Retina (tissue), 1 donor: ENCODE measurements at regions not wholly inside any gene's neighbourhood (a gene's known extent, or its start where the extent isn't known, plus 50 kb on each side); places are given as distances from the start of the nearest gene placed in this dataset.
"Not testable (repeated sequence)": the region's sequence is repeated elsewhere in the genome, so short reads cannot be mapped to it uniquely, and the experiment has no call there.

ENCODE experiments used
- DNase-seq: peaks from one replicate; pipeline ENCODE4 v3.0.0-alpha.2; 2016

DNA sequence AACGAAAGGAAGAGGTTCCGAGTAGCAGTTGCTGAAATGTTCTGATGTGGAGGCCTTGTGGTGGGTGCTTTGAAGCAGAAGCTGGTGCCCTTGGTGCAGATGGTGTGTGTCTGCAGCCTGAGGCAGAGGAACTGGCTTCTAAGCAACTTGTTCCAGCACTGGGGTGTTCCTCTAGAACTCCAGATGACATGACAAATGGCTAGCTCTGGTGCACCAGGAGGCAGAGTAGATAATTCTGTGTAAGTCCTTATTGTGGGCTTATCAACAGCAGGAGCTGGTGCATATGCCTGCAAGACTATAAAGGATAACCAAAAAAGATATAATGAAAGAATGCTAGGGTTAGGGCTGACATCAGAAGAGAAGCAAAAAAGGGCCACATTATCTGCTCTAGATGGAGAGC is 76.5 kb downstream of the ARL5B start:
- no peak for DNase-seq

DNA sequence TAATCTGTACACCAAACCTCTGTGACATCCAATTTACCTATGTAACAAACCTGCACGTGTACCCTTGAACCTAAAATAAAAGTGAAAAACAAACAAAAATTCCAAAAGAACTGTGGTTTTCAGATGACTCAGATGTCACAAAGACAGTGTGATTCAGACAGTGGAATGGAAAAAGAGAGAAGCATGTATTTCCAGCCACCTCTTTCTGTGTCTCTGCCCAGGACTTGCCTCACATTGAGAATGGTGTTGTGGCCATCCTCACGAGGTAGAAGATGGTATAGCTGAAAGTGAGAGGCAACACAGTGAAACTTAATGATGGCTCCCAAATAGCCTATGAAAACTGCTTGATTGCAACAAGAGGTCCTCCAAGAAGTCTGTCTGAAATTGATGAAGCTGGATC is 78.0 kb downstream of the ARL5B start:
- no peak for DNase-seq

- DNase-seq: no peak
Measured at GRCh38 chr10:18737841-18738240, 78.6 kb downstream of the ARL5B start.

GRCh38 chr10:18738835-18739234 is 79.6 kb downstream of the ARL5B start:
- no peak for DNase-seq

GRCh38 chr10:18743926-18744325 is 84.7 kb downstream of the ARL5B start:
- no peak for DNase-seq

DNA sequence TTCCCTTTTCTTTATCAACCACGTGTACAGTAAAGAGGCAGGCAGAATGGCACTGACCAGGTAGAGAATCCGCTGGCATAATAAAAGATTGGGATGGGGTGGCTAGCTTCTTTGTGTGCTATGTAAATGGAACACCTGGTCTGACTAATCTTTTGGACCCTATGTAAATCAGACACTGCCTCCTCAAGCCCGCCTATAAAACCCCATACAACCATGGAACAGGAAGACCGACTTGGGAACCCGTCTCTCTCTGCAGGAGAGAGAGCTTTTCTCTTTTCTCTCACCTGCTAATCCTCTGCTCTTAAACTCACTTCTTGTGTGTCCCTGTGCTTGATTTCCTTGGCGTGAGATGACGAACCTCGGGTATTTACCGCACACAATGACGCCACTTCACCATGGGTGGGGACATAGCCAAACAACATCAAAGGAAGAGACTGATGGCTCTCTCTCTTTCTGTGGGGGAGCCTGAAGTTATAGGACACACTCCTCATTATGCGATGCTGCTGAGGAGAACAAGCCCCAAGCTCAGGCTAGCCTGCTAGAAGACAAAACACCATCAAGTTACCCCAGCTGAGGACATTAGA is 94.2 kb downstream of the ARL5B start:
- no peak for DNase-seq

DNA sequence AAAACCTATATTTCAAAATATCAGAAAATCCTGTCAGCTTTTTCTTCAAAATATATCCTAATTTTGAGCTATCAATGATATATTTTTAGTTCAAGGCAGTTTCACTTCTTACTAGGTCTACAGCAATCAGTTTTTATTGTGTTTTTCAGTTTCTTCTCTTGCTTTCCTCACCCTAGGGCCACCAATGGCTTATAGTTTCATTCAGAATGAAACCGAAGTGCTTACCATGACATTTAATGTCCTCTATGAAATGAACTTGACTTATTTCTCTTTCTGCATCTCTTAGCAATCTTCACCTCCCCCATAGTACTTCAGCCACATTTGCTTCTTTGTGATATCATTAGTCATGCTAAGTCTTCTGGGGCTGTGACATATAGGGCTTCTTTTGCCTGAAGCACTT is 100.3 kb downstream of the ARL5B start:
- no peak for DNase-seq

DNA sequence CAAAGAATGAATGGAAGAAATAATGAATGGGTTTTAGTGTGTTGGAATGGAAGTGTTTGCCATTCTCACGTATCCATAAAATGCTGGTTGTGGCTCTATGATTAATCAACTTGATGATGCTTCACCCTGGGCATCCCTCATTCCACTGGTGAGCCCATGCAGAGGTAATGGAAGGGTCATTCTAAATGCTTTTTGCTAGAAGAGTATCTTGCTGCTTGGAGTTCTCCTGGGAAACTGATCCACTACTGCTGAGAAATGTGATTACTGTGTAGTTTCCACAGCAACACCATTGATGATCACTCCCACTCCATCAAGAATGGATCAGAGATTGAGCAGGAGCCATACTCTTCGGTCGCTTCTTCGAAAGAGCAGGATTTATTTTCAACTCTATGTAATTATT is 101.6 kb downstream of the ARL5B start:
- DNase-seq: no peak

GRCh38 chr10:18767981-18768380 is 108.8 kb downstream of the ARL5B start:
- DNase-seq: no peak

GRCh38 chr10:18773180-18773579 is 113.9 kb downstream of the ARL5B start:
- DNase-seq: no peak

DNA sequence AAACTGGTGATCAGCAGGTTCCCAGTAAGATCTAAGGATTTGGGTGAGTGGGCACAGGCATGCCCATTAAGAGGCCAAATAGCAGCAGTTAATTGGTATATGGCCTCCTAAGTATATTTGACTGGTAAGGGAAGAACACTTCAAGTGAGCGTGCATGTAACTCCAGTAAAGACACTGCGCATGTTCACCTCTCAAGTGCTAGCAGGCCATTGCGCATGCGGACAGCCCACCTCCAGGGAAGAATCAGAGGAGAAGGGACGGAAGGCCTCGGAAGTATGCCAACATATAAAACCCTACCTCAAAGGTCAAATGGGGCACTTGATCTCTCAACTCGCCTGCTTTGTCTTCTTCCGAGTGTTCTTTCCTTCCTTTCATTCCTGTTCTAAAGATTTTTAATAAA is 118.0 kb downstream of the ARL5B start:
- DNase-seq: no peak

GRCh38 chr10:18786478-18786877 is 127.2 kb downstream of the ARL5B start:
- no peak for DNase-seq

- peak; percentile 5 for DNase-seq
Measured at GRCh38 chr10:18793951-18794350, 134.7 kb downstream of the ARL5B start.

GRCh38 chr10:18795549-18795948 is 136.3 kb downstream of the ARL5B start:
- DNase-seq: no peak

- no peak for DNase-seq
Measured at GRCh38 chr10:18797286-18797685, 138.1 kb downstream of the ARL5B start.

DNA sequence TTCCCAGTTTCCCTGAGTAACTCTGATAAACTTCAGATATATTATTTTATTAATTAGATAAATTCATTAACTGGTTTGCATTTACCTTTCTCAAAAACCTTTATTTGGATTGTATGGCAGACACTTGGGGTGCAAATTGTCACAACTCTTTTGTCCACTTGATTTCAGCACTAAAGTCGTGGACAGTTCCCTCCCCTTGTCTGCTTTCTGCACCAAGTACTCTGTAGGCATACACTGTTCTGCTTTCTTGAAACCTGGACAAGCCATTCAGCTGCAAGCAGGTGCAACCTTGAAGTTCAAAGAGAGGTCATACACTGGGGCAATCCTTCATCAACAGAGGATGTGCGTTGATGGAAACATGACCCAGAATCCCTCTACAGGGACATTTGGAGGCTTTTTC is 162.9 kb downstream of the ARL5B start:
- DNase-seq: peak; percentile 14

GRCh38 chr10:18829259-18829658 is 170.0 kb downstream of the ARL5B start:
- DNase-seq: no peak

- no peak for DNase-seq
Measured at GRCh38 chr10:18830277-18830676, 171.0 kb downstream of the ARL5B start.

DNA sequence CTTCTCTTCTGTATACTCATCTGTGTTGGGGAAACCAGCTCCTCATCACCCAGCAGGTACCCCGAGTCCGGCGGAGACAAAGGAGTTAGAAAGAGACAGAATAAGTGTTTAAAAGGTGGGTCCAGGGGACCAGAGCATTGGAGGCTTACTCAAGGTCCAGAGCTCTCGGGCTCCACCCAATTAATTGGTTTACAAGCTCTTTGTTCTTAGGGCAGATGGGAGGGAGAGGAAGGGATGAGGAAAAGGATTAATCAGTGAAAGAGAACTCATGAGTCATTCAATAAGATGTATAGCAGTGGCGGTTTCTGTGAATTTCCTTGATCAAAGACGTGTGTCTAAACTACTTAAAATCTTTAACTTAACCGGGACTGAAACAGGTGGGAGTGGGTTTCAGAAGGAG is 192.0 kb upstream of the MALRD1 start:
- DNase-seq: not testable (repeated sequence)

GRCh38 chr10:18859659-18860058 is 188.9 kb upstream of the MALRD1 start:
- no peak for DNase-seq

DNA sequence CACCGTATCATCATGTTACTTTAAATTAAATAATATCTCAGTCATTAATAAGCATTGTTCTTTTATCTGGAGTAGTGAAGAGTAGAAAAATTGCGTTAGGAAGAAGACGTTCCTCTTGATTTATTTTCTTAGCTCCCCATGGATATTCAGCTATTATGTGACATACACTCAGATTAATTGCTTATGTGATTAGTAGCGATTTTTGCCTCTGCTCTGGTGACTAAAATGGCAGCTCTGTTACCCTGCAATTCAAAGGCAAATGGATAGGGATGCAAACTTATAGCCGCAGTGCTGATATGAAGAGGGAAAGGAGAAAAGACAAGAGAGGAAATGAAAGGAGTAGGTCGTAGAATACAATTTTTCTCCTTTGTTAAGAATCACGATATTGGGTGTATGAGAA is 188.4 kb upstream of the MALRD1 start:
- no peak for DNase-seq

DNA sequence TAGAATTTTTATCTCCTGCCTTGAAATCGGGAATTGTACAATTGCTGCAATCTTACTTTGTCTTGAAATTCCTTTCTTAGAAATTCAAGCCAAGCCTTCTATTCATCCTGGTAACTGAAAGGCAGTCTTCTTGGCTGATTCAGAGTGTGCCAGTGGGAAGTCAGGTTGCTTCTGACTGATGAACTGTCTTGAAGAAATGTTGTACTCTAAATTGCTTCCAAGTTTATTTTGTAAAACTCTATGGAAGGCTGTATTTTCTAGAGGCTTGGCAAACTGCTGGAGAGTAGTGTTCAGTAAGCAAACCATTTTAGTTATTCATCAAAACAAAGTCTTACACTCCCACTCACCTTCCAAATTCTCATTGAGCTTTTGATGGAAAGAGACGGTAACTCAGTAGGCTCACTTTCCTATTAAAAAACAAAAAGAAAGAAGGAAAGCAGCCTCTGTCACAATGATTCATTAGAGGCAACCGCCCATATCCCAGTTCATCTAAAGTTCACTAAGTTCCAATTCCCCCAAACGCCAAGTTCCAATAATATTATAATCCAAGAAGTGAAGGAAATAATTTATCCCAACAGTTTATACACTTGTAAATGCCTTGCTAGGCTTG is 187.9 kb upstream of the MALRD1 start:
- DNase-seq: no peak

DNA sequence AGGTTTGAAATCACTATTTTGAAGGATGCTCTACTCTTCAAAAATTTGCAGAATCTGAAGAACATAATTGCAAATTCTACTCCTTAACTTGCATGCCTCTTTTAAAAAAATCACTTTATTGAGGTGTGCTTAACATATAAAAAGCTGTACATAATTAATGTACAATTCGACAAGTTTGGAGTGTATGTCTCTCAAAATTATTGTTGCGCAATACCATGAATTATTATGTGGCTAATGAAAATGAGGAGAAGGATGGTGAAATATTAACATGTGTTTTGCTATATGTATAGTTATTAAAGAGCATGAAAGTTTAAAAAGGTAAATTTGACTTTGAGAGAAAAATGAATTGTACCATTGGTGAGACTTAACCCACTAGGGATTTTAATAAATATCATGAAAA is 187.2 kb upstream of the MALRD1 start:
- no peak for DNase-seq

- DNase-seq: no peak
Measured at GRCh38 chr10:18866852-18867251, 181.7 kb upstream of the MALRD1 start.

DNA sequence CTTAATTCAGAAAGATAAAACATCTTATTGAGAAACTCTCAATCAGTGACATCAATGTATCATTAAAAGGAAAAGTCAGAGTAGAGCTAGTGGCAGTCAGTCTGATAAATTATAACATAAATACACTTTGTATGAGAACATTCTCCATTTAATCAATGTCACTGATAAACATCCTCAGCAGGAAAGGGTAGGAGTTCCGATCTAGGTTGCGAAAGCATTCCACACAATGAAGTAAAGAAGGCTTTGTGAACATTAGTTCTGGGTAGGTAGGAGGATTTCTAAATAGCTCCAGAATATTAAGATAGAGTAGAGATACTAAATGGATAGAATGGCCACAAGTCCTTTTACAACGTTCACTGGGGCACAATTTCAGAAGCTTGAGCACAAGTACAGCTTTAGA is 179.7 kb upstream of the MALRD1 start:
- no peak for DNase-seq
